NAMALWA (cell line): ENCODE measurements at regions not wholly inside any gene's neighbourhood (a gene's known extent, or its start where the extent isn't known, plus 50 kb on each side); places are given as distances from the start of the nearest gene placed in this dataset.
"Not testable (repeated sequence)": the region's sequence is repeated elsewhere in the genome, so short reads cannot be mapped to it uniquely, and the experiment has no call there.

ENCODE experiments used
- DNase-seq: peaks from one replicate; pipeline ENCODE4 v3.0.0-alpha.2; 2015; ENCODE audit warnings: low spot score

DNA sequence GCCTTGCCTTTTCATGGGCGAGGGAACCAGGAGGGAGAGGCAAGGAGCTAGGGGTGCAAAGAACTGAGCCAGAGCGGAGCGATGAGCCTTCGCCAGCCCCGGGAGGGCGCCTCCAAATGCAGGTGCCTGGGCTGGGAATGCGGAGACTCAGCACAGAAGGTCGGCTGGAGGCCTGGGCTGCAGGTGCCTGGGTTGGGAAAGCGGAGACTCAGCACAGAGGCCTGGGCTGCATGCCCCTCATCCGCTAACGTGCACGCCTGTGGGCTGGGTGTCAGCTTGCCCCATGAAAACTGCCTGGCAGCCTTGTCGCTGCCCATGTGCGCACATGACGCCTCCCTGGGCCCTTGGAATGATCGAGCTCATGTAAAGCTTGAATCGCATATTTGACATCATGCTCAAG, 51.8 kb downstream of the POM121L12 start:
- DNase-seq, result no peak

DNA sequence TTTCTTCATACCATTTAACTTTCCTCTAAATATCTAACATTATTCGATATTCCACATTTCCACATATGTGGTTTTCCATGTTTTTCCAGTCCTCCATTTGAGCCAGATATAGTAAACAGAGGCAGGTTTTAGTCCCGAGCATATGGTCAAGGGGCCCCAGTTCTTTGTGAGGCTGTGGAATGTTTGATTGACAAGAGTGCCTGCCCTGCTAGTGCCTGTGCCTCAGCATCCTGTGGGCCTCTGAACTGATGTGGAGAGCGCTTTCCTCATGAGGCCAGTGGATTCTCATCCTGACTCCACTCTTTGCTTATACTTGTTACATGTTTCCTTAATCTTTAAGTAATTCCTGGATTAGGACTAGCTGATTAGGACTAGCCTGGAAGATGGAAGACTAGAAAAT, 58.8 kb downstream of the POM121L12 start:
- no peak for DNase-seq

DNA sequence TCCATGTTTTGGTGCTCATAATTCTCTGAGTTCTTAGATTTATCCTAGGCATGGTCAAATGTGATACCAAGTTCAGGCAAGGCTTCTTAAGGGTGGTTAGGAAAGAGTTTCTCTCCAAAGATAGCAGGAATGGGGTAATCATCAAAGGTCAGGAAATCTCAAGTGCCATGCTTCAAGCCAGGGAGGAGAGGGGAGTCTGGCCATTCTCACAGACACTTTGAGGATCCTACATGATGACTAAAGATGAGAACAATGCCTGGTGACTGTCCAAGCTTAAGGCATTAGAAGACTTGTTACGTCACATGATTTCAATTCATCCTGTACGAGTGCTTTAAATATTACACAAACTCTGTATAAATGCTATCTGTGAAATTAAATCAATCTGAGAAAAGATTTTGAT, 59.4 kb downstream of the POM121L12 start:
- no peak for DNase-seq

DNA sequence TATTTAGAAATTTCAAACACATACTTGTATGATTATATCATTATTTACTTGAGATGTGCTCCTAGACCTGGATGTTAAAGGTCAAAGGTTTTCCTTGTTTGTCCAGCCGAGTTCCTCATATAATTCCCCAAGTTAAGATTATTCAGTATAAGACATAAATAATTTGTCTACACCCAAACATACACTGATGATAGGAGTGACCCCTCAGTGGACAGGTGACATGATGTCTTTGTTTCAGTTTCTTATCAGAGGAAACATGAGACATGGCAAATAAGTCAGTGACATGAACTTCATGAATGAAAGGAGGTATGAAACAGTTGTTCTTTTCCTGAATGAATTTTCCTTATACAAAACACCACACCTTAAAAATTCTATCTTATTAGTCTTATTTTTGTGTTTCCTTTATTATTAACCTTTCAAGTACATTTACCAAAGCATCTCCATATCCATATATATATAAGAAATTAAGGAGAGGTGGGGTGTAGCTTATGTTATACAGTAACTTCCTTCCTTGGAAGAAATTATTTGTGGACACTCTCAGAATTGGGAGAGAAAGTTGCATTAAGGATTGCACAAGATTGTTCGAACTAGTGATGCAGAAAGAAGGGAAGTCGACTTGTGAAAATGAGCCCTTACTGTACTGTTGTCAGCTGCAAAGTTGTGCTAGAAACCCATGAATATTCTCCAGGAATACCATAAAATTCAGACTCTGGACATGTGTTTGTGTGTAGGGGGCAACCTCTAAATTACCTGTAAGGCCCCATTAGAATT, 60.5 kb downstream of the POM121L12 start:
- no peak for DNase-seq

DNA sequence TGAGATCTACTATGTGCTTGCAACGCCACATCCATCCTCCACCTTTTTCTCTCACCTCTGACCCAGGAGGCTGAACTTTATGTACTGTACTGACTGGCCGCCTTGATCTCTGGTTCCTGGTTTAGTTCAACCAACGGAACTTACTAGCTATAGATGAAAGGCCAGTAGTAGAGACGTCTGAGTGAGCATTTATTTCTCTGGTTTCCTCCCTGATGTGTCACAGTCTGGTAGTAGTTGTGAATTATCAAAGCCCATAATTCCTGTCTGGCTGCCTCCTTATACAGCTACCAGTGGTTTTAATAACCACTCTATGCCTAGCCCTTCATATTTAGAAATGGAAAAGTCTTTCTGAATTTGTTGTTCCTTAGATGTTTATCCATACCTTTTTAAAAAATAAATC, 64.7 kb downstream of the POM121L12 start:
- DNase-seq, result no peak

DNA sequence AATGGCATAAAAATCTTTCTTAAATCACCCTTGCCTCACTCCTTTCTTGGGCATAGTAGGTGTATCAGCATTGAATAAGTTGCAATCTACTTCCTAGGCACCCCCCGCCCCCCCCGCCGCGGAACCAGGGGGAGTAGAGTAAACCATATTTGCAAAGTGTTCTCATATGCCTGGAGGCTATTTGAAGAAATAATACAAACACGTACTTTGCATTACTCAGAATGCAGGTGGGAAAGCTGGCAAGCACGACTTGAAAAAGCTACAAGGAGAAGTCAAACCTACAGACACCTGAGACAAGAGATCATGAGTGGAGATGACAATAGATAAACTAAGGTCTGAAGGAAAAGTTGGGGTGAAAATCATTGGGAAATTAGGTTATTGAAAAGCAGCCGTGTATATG, 65.6 kb downstream of the POM121L12 start:
- no peak for DNase-seq

DNA sequence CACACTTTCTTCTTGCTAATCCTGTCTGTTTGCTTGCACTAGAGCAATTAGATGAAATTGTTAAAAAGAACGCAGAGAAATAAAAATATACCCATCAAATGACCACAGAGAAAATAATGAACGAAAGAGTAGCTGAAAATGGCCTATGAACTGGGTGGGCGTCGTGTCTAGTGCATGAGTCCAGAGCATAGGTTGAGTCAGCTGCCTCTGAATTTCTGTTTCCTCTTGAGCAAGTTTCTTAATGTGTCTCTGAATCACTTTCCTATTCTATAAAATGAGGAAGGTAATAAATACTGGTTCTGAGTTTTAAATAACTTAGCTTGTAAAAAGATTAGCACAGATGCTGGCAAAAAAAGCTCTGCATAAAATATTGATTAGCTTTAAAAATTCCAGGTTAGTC, 75.0 kb downstream of the POM121L12 start:
- DNase-seq, result no peak

DNA sequence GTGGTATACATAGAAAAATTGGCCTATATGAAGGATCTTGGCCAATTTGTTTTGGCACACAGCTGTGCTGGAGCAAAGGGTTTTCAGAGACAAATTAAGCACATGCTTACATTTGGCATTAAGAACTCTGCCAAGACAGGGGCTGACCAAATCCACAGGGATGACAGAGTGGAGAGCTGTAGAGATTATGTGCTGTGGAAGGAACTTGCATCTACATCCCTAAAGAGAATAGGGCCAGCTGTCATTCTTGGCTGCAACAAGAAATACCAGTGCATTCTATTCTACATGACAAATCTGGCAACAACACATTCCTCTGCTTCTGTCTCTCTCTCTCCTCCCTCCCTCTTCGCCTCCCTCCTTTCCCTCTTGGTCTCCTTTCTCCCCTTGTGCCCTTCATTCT, 75.6 kb downstream of the POM121L12 start:
- DNase-seq, result no peak

DNA sequence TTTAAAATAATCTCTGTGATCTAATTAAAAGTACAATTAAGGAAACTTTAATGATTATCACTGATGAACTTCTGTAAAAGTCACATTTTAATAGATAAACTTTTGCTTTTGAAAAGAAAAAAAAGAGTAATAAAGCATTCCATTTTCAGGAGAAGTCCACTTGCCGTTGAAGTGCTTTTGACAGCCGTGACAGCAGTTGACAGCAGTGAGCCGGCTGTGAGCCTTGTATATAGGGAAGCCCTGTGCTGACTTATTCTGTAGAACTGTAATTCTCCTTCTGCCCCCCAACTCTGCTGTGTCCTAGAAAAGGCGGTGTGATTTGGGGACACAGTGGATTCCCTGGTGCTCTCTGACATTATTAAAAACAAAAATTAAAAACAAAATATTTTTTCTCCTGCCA, 78.0 kb downstream of the POM121L12 start:
- DNase-seq, result no peak

DNA sequence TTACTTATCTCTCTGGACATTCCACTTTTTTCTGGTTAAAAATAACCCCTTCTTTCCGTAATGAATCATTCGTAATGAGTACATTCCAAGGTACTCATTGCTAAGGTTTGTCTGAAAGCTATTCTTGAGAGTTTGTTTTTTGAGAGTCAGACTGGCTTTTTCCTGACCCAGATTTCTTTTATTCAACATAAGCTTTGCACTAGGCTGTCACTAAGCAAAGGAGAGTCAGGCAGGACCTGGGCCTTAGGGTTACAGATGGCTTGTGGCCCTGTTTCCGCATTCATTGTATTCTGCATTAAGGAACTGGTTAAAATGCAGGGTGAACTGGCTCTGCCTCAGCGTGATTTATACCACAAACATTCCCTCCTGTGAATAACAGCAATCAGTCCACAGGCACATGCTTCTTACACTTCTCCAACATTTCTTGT, 84.1 kb downstream of the POM121L12 start:
- no peak for DNase-seq

DNA sequence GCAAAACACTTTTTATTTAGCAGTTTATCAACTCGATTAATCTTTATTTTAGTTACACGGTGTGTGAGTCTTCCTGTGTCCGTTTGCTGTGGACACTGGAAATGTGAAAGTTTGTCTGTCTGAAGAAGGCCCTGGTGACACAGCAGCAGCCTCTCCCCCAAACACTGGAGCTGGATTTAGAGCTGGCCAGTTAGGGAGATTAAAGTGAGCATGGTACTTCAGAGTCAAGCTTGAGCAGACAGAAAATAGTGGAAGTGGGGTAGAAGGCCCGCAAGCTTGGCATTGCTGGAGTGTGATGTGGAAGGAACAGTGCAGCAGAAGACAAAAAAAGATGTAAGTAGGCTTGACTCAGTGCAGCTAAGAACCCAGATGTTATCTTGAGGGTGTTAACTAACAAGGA, 85.9 kb downstream of the POM121L12 start:
- no peak for DNase-seq

DNA sequence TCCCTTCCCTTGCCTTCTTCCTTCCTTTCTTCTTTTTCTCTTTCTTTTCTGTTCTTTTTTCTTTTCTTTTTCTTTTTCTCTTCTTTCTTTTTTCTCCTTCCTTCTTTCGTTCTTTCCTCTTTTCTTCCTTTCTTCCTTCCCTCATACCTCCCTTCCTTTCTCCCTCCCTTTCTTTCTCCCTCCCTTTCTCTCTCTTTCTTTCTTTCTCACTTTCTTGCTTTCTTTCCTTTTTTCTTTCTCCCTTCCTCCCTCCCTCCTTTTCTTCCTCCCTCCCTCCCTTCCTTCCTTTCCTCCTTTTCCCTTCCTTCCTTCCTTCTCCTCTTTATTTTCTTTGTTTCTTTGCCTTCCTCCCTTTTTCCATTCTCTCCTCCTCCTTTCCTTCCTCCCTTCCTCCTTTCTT, 96.3 kb downstream of the POM121L12 start:
- DNase-seq, result no peak

DNA sequence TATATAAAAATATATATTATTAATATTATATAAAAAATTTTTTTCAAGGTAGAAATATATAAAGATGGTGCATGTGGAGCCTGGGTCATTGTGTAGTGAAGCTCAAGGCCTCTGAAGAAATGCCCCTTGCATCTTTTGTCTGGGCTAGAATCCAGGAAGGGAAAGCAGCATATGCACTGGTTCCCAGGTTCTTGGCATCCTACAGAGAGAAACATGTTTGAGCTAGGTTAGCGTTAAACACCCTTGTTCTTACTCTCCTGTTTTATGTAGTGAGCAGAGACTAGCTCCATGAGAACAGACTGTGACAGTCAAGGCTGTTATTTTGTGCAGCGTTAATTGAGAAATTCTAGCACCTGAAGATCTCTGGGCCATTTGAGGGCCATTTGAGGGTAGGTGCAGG, 116.1 kb downstream of the POM121L12 start:
- DNase-seq, result no peak

DNA sequence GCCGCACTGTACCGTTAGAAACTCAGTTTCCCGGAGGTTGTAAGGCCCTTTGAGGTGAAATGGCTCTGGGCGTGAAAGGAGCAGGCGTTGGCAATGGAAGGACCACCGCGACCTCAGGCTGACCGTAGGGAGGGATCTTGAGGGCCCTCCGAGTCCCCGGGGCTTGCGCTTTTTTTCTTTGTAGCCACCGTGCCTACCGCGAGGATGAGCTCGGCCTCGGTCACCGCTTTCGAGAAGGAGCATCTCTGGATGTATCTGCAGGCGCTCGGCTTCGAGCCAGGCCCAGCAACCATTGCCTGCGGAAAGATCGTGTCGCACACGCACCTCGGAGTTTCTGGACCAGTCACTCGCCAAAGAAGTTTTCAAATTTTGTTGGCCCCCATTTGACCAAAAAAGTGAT, 151.8 kb downstream of the POM121L12 start:
- DNase-seq, result not testable (repeated sequence)

DNA sequence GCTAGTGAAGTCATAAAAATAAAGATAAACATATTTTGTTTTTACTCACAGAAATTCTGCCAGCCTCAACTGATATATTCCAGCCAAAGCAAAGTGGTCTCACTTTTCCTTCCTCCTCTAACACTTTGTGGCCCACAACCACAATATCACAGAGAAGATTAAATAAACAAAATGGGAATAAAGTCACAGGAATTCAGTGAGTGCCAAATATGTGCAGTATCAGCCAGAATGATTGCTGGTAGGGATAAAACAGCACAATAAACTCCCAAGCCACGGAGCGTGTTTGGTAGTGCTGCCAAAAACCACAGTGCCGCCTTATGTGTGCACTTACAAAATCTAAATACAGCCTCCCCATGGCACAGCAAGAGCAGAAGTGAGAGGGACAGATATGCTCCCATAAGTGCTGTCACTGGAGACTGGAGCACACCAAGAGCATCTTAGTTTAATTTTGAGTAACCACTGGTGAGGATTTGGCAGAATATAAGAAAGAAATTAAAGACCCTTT, 155.8 kb downstream of the POM121L12 start:
- no peak for DNase-seq

DNA sequence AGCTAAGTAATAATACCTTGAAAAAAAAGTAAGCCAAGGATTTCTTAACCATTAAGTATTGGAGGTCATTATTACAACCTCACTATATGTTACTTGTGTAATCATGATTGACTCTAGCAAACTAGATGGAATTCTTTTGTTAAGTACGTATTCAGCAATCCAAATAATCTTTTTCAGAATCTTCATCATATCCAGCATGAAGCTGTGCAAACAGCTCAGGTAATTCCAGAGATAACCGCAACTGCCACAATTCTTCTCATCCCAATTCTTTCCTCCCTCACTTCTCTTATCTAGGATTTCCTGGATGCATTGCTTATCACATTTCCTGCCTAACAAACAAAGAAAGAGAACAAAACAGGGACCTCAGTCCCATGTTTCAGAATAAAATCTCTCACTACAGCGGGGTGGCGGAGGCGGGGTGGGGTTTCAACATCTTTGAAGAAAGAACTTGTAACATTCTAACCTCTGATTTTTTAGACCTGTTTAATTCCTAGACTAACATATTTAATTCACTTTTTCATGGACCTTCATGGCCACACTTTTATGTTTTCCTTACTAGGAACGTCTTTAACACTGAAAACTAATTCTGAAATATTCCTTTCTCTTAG, 156.5 kb downstream of the POM121L12 start:
- DNase-seq, result no peak

DNA sequence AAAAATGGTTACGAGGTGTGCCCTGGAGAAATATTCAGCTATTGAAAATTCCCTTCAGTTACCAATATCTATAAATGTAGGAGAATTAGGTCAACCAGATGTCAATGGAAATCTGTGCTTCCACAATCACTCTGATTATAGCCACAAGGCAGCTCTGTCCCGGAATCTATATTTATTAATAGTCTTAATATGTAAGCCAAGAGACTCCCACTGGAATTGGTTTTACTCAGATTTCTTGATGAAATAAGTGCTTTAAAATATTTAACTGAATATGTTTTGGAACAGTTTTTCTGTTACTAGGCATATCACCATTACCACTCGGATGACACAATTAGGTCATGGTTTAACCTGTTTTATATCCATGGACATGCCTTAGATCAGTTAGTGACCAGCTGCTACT, 169.6 kb downstream of the POM121L12 start:
- DNase-seq, result no peak

DNA sequence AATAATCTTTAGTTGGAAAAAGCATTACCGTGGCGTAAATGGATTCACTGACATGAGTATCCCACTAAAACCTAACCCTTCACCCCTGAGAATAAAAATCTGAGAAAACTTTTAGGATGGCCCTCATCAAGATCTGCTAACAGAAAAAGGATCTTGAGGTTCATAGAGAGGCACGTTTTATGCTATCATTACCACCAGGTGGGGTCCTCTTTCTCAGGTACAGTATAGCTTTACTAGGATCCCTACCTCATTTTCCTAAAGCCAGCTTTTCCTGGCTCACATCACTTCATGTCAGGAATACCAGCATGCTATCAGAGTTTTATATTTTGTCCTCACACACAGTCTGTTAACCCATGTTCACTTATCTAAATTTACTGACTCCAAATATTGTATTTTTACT, 173.7 kb downstream of the POM121L12 start:
- DNase-seq, result no peak

DNA sequence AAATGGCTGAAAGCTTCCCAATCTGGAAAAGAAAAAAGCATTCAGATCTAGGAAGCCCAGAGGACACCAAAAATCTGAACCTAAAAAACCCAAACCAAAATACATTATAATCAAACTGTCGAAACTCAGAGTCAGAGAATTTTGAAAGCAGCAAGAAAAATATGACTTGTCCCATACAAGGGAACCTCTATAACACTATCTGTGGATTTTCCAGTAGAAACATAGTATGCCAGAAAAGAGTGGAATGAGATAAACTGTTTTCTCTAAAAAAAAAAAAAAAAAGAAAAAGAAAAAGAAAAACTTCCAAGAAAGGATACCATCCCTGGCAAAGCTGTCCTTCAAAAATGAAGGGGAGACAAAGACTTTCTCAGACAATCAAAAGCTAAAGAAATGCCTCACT, 179.0 kb downstream of the POM121L12 start:
- no peak for DNase-seq

DNA sequence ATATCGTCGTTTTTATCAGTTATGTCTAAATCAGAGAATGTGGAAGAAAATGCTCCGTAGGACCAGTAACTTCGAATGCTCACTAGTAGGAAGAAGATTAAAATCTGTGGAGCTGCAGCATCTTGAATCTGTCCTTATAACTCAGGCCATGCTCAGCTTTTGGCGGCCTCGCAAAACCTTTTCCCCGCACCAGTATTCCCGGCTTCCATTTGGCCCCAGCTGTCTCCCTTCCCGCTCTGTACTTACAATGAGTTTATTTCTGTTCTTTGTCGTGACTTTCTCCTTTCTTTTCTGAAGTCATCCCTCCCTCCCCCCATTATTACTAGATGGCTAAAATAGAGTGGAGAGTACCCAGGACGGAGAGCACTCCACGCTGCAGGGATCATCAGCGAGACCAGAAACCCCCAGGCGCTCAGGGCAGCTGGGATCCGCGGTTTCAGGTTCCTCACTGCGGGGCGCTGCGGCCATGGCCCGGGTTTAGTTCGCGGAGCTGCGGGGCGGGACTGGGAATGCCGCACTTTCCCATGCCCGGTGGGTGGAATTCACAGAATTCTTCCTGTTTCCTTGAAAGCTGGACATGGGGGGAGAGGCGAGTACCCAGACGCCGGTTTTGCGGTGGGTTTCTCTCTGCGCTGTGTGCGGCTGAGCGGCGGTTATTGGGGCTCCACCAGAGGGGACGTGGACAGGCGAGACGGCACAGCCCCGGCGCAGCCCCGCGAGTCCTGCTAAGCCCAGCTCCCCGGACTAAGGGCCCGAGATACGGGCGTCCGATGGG, 183.5 kb downstream of the POM121L12 start:
- DNase-seq, result no peak

DNA sequence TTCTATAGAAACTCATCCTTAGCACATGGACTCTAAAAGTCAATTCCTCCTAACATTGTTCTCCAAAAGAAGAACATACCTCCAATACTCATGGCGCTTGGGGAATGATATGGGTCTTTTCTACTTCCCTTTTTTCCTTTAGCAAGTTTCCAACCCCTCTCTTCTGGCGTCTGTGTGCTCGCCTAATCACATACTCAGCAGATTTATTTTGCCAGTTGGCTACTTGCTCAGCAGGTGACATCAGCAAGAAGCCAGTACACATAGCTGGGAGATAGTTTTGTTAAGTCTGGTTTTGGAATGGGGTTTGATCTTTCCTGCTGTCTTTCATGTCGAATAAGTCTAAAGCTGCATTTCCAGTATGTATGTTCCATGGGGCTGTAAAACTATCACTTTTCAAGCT, 193.8 kb downstream of the POM121L12 start:
- DNase-seq, result no peak

DNA sequence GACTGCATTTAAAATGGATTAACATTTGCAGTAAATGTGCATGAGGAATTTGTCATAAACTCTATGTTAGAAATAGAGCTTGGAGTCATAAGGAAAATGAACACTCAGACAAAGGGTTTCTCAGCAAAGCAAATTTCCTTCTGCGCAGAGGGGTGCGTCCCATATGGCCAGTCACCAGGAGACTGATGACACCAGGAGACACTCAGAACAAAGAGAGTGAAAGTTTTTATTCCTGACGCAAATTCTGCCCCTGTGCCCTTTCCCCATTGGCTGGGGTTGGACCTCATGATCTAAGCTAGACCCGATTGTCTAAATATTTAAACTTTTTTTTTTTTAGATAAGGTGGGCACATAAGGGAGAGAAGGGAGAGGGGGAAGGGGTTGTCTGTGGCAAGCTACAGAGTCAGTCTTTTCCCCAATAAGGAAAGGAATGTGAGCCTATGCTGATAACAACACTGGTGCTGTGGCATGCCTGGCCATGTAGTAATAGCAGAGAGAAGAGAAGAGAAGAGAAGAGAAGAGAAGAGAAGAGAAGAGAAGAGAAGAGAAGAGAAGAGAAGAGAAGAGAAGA, 202.0 kb downstream of the POM121L12 start:
- DNase-seq, result no peak
